ENCODE measurements at regions not wholly inside any gene's neighbourhood (a gene's known extent, or its start where the extent isn't known, plus 50 kb on each side); places are given as distances from the start of the nearest gene placed in this dataset.
A peak's percentile ranks its signal among the peaks of the same experiment; 100 is the strongest.

GRCh38 chr3:168342946-168343850 lies 247.5 kb upstream of the GOLIM4 start:
- peak; percentile 49 for DNase-seq

- peak; percentile 72 for DNase-seq
These were observed 246.5 kb upstream of the GOLIM4 start for GRCh38 chr3:168341956-168342936.

DNA sequence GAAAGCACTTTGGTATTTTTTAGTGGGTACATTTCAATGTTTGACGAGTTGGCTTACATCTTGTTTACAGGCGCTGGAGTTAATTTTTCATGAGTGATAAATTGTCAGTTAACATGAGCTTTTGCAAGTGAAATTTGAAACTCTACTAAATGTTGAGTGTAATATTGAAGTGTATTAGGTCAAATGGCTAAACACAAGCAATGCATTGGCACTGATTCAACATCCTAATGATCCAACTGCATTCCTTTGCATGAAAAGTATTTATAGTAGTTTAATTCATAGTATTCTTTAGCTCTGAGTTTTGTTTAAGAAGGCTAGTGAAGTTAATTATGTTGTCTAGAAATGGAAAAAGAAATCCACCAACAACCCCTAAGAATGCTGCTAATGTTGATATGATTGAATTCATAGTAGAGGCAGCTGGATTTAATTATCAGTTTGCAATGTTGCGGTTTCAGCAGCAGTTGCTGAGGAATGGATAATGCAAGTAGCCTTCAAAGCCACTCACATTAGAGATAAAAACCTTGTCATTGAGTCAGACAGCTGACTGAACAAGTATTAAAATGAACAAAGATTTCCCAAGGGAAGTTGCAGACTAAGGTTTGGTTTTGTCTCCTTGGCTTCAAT lies 245.6 kb upstream of the GOLIM4 start:
- DNase-seq, result peak; percentile 64

- DNase-seq, result peak; percentile 13
These were observed 242.4 kb upstream of the GOLIM4 start for GRCh38 chr3:168338161-168338560.

GRCh38 chr3:168336276-168336675 lies 240.6 kb upstream of the GOLIM4 start:
- DNase-seq, result no peak

GRCh38 chr3:168333410-168333935 lies 237.7 kb upstream of the GOLIM4 start:
- no peak for DNase-seq

DNA sequence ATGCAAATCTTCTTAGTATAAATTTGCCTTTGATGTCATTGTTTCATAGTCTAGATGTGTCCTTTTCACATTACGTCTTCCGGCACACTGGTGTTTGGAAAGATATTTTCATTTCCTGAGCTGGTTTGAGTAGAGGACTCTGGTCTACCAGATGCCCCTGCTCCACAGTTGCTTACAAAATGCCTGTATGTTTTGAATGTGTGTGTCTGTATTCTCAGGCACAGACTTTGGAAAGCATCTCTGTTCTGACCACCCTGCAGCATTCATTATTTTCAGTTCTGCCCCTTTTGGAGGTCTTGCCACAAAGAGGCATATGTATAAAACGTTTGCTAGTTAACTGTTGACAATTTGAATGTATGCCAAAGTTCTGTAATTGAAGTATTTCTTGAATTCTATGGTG lies 236.0 kb upstream of the GOLIM4 start:
- no peak for DNase-seq

GRCh38 chr3:168330983-168331382 lies 235.3 kb upstream of the GOLIM4 start:
- DNase-seq, result no peak

DNA sequence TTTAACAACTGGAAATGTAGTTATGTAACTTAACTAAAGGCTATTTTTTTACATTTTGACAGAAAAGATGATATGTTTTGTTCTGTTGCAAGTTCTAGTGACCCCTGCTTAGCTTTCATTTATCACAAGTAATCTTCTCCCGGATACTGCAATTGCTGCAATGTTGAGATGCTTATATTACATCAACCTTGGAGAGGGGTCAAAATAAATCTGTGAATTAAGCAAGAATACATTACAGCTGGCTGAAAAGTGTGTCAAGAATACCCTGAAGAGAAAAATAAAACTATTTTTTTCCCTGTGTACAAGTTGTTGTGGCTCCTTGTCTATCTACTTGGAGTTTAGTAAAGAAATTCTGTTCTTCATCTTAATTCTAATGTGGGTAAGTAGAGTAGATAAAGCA lies 232.1 kb upstream of the GOLIM4 start:
- no peak for DNase-seq

- DNase-seq, result peak; percentile 41
These were observed 230.0 kb upstream of the GOLIM4 start for GRCh38 chr3:168325684-168326083.

DNA sequence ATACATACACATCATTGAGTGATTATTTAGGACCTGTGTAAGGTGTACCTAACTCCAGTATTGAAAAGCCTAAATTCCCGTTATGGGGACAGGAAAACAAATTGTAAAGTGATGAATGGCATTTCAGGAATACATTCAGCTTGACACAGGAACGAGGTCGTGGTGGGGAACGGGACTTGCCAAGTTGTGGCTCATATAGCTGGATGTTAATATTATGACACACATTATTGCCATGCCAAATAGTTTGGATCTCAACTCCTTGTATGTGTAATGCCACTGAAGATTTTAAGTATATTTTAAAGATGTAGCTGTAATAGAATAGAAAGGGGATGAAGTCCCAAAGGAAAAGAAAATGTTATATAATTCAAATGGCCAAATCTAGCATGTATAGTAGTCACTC lies 227.2 kb upstream of the GOLIM4 start:
- DNase-seq, result no peak

DNA sequence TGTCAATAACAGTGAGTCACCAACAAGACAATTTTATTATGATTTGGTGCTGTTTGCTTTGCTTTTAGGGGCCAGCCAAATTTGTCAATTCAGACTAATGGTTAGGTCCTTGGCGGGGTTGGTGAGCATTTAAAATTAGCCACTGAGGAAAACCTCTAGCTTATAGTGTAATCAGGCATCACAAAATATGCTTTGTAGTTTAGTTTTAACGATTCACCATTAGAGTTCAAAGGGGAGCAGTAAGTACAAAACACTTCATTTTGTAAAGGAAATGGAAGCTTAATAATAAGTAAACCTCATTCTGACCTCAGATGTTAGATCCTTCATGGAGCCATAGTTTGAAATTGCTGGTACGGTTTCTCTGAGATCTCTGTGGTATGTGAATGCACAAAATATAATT lies 218.4 kb upstream of the GOLIM4 start:
- DNase-seq, result peak; percentile 28

GRCh38 chr3:168312984-168313383 lies 217.3 kb upstream of the GOLIM4 start:
- DNase-seq, result no peak

DNA sequence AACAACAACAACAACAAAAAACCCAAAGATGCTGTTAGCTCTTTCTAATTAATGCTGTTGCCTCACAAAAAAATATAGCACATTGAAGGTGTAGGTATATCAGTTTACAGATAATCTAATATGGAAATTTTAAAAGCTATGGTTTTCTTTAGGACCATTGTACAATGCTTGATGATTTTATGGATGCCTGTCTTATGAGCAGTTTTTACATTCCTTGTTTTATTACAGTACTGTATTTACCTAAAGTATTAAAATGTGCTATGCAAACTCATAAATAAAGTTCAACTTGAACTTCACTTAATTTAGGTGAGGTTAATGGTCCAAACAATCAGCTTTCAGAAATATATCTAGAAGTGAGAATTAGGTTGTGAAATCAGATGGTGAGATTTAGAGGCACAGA lies 212.2 kb upstream of the GOLIM4 start:
- DNase-seq, result no peak

DNA sequence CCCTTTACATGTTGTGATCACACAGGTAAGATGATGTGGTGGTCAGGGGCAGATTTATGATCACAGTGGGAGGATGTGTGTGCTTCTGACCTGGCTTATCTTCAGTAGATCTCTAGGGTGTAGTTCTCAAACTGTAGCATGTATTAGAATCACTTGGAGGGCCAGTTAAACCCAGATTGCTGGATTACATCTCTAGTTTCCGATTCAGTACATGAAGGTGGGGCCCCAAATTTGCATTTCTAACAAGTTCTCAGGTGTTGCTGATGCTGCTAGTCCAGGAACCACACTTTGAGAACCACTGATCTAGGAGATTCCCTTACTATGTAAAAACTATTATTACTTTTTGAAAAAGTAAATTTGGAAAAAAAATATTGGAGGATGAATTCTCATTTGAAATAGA lies 199.3 kb upstream of the GOLIM4 start:
- DNase-seq, result no peak

GRCh38 chr3:168292296-168292695 lies 196.6 kb upstream of the GOLIM4 start:
- no peak for DNase-seq

- DNase-seq, result peak; percentile 61
These were observed 193.8 kb upstream of the GOLIM4 start for GRCh38 chr3:168289471-168290008.

DNA sequence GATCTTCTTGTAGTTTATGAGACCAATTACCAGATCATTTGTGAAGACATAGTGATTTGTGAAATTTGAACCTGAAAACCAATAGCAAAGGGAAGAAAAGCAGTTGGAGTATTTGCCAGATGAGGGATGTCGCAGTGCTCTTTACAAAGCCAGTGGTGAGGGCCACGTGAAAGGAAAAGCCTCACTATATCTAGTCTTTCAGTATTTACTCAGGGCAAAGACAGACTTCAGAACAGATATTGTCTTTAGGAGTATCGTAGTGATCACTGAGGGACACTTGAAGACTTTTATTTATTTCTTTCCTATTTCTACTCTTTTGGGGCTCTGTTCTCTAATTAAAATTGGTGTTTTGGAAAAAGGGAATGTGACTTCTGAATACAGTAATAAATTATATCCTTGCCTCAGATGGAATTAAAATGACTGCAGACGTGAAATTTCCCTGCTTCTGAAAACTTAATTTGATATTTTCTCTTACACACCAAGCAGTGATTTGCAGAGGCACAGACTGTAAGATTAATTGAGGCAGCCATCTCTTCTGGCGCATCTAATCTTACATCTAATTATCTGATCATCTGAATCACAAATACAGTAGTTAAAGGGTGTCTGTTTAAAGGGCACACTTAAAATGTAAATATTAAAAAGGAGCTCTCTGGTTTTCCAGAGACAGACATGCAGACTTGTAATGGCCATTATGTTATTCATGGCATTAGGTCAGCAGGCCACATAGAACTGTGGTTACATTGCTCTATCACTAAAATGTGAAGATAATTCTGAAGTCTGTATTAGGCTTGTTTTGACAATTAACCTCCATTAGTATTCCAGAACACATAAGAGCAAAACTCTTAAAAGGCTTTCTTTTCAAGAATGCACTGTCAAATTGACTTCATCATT lies 193.0 kb upstream of the GOLIM4 start:
- DNase-seq, result peak; percentile 91

GRCh38 chr3:168285506-168285905 lies 189.8 kb upstream of the GOLIM4 start:
- no peak for DNase-seq

DNA sequence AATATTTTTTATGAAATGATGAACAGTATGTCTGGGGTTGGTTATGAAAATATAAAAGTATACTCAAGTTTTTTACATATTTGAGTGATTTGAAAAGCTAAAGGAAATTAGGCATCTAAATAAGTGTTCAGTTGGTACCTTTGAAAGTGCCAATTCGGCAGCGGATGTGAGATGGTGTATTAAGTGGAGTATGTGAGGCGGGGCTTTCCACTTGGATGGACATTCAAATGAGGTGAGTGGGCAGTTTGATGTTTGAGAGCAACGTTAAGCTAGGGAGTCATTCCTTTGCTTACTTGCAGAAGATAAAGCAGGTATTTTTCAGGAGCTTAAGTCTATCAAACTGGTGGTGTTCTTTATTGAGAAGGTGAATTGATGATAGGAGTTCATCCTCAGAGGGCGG lies 189.0 kb upstream of the GOLIM4 start:
- no peak for DNase-seq

- no peak for DNase-seq
These were observed 179.9 kb upstream of the GOLIM4 start for GRCh38 chr3:168275662-168276061.

DNA sequence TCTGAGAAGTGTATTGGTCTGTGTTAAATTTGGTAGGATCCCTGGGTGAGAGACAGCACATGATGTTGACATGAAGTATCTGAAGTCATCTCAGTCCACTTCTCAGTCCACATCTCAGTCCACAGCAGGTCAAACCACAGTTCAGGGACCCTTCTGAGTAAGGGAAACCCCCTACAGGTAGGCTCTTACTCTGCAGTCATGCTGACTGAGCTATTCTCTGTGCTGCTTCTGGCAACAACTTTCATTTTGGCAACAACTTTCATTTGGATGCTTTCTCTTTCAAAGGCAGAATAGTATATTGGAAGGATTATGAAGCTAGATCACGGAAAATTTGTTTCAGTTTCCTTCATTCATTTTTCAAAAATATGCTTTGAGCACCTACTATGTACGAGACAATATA lies 178.2 kb upstream of the GOLIM4 start:
- no peak for DNase-seq
